ENCODE measurements at regions not wholly inside any gene's neighbourhood (a gene's known extent, or its start where the extent isn't known, plus 50 kb on each side); places are given as distances from the start of the nearest gene placed in this dataset.
"Not testable (repeated sequence)": the region's sequence is repeated elsewhere in the genome, so short reads cannot be mapped to it uniquely, and the experiment has no call there.

DNA sequence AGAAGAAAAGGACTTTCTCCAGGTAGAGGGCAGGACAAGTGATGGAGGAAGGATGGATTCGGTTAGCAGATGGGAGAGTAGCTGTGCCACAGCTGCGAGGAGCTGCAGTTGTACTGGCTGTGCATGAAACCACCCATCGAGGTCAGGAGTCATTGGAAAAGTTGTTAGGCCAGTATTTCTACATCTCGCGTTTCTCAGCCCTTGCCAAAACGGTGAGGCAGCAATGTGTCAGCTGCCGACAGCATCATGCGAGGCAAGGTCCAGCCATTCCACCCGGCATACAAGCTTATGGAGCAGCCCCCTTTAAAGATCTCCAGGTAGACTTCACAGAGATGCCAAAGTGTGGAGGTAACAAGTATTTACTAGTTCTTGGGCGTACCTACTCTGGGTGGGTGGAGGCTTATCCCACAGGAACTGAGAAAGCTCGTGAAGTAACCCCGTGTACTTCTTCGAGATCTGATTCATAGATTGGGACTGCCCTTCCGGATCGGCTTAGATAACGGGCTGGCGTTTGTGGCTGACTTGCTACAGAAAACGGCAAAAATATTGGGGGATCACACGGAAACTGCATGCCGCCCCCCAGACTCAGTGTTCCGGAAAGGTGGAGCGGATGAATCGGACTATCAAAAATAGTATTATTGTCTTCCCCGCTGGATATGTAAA lies 105.0 kb upstream of the HMX1 start:
- not testable (repeated sequence) for DNase-seq (ENCODE audit: low read depth)

DNA sequence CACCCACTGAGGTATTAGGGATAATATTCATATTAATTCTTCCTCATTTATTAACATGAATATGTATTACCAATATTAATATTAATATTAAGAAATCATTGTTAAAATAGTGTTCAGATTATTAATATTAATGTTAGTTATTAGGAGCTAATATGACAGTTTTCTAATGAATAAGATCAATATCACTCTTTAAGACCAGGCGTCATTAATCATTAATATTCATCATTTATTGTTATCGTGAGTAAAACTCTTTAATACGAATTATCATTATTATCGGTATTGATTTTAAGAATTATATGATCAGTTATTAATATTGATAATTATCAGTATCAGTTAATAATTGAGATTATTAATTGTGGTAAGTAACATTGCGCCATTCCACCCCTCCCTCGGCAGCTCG lies 101.0 kb upstream of the HMX1 start:
- DNase-seq (ENCODE audit: low read depth) = not testable (repeated sequence)

DNA sequence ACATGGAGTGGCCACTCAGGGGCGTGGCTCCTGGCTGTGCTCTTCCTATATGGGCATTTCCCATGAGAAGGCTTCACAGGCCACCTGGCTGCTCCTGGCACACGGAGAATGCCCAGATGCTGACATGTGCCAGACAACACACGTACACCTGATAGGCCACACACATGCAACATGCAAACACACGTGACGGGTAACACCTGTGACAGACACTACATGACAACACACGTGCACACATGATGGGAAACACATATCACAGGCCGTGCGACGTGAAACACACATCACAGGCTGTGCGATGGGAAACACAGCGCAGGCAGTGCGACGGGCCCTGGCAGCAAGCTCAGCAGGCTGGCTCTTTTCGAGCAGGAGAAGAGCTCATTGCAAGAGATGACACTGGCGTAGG lies 94.3 kb upstream of the HMX1 start:
- DNase-seq (ENCODE audit: low read depth) = not testable (repeated sequence)

DNA sequence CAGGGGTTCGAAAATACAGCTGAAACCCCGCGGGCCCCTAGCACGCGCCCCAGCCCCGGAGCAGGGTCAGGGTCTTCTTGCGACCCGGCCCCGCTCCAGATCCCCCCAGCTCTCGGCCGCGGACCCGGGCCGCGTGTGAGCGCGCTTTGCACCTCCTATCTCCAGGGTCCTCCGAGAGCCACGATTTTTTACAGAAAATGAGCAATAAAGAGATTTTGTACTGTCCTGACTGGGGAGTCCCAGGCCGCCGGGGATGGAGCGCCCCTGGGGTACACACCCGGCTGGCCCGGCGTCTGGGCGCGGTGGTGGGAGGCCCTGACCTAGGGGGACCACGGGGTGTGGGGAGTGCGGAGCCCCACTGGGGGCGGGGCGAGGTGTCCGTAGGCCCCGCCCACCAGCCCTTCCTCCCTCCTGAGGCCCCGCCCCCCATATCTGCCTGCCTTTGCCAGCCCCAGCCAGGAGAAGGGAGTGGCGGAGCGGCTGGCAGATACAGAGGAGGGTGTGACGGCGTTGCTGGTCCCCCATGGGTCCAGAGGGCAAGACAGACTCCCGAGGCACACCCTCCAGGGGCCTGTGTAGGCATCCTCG lies 92.7 kb upstream of the HMX1 start:
- not testable (repeated sequence) for DNase-seq (ENCODE audit: low read depth)

DNA sequence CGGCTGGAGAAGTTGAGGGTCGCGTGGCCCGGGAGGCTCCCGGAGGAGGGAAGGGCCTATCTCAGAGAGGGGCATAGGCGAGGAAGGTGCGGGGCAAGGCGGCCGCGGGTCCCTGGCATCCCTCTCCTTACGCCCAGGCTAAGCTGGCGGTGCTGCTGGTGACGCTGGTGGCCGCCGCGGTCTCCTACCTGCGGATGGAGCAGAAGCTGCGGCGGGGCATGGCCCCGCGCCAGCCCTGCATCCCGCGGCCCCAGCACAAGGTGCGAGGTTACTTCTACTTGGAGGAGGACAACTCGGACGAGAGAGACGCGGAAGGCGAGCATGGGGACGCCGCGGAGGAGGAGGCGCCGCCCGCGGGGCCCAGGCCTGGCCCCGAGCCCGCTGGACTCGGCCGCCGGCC lies 91.9 kb upstream of the HMX1 start:
- DNase-seq (ENCODE audit: low read depth) = not testable (repeated sequence)

DNA sequence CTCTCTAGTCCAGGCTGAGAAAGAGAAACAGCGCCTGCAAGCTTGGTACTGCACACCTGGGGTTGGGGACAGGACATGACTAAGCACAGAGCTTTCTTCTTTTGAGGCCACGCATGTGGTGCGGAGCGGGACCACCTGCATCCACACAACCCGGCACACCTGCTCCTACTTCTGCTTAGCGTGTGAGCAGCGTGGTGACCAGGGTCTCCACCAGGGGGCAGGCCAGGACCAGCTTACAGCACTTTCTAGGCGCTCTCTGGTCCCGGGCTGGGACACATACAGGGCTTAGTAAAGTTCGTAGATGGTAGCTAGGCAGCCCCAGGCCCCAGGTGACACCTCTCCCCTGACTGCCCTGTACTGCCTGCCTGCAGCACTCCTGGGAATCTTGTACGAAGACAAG lies 89.7 kb upstream of the HMX1 start:
- peak; percentile 6 for DNase-seq (ENCODE audit: low read depth)

DNA sequence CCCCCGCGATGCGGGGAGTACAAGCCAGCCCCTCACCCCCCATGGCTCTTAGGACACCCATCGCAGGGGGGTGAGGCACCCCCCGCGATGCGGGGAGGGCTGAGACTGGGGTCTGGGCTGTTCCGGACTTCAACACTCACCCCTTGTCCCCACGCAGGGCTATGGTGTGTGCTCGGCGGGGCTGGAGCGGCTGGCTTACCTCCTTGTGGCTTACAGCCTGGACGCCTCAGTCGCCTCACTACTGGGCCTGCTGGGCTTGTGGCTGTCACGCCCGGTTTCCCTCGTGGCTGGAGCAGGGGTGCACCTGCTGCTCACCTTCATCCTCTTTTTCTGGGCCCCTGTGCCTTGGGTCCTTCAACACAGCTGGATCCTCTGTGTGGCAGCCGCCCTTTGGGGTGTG lies 87.8 kb upstream of the HMX1 start:
- DNase-seq (ENCODE audit: low read depth) = not testable (repeated sequence)

DNA sequence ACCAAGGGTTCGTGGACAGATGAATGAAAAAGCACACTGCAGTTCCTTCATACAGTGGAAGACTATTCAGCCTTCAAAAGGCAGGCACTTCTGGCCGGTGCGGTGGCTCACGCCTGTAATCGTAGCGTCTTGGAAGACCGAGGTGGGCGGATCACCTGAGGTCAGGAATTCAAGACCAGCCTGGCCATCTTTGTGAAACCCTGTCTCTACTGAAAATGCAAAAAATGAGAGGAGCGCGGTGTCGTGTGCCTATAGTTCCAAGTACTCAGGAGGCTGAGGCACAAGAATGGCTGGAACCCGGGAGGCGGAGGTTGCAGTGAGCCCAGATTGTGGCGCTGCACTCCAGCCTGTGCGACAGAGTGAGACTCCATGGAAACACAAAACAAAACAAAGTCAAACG lies 82.4 kb upstream of the HMX1 start:
- not testable (repeated sequence) for DNase-seq (ENCODE audit: low read depth)

DNA sequence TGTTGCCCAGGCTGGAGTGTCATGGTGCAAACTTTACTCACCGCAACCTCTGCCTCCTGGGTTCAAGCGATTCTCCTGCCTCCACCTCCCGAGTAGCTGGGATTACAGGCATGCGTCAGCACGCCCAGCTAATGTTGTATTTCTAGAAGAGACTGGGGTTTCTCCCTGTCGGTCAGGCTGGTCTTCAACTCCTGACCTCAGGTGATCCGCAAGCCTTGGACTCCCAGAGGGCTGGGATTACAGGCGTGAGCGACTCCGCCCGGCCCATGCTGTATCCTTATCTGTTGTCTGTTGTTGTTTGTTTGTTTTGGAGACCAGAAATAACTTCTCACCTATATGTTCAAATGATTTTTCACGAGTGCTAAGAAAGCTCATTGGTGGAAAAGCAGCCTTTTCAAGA lies 81.2 kb upstream of the HMX1 start:
- DNase-seq (ENCODE audit: low read depth) = not testable (repeated sequence)

DNA sequence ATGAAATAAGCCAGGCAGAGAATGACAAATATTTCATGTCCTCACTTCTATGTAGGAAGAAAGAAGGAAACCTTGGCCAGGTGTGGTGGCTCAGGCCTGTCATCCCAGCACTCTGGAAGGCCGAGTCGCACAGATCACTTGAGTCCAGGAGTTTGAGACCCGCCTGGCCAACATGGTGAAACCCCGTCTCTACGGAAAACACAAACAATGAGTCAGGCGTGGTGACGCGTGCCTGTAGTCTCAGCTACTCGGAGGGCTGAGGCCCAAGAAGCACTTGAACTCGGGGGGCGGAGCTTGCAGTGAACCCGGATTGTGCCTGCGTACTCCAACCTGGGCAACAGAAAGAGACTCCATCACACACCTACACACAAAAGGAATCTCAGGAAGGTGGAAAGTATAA lies 80.5 kb upstream of the HMX1 start:
- DNase-seq (ENCODE audit: low read depth) = peak; percentile 1

DNA sequence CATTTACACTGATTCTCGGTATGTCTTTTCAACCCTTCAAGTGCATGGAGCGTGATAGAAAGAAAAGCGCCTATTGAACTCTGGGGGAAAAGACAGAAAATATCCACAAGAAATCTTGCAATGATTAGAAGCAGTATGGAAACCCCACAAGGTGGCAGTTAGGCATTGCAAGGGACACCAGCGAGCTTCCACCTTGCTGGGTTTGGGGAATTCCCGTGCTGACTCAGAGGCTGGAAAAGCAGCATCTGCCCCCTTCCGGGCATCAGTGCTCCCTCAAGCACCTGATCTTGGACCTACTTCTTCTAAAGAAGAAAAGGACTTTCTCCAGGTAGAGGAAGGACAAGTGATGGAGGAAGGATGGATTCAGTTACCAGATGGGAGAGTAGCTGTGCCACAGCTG lies 73.9 kb upstream of the HMX1 start:
- not testable (repeated sequence) for DNase-seq (ENCODE audit: low read depth)

DNA sequence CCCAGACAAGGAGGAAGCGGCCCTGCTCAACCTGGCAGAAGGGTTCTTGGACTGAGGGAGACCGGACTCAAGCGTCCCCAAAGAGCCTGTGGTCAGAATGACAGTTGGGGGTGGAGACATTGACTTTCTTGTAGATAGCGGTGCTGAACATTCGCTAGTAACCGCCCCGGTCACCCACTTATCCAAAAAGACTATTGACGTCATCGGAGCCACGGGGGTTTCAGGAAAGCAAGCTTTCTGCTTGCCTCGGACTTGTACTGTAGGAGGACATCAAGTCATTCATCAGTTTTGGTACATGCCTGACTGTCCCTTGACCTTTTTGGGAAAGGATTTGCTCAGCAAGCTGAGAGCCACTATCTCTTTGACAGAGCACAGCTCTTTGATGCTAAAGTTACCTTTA lies 71.7 kb upstream of the HMX1 start:
- DNase-seq (ENCODE audit: low read depth) = not testable (repeated sequence)

DNA sequence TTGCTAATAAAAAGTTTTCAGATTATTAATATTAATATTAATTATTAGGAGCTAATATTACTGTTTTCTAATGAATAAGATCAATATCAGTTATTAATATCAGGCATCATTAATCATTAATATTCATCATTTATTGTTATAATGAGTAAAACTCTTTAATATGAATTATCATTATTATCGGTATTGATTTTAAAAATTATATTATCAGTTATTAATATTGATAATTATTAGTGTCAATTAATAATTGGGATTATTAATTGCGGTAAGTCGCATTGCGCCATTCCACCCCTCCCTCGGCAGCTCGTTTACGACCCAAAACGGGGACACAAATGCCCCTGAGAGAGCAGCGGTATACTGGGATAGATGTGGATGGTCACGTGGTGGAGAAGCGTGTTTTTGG lies 70.4 kb upstream of the HMX1 start:
- DNase-seq (ENCODE audit: low read depth) = not testable (repeated sequence)

DNA sequence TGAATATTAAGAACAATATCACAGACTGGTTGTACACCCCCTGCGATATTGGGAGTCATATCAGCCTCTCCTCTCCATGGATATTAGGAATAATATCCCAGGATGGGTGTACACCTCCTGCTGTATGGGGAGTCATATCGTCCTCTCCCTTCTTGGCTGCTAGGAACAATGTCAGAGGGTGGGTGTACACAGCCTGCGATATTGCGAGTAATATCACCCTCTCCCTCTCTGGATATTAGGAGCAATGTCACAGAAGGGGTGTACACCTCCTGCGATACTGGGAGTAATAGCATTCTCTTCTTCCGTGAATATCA lies 69.8 kb upstream of the HMX1 start:
- DNase-seq (ENCODE audit: low read depth) = not testable (repeated sequence)

DNA sequence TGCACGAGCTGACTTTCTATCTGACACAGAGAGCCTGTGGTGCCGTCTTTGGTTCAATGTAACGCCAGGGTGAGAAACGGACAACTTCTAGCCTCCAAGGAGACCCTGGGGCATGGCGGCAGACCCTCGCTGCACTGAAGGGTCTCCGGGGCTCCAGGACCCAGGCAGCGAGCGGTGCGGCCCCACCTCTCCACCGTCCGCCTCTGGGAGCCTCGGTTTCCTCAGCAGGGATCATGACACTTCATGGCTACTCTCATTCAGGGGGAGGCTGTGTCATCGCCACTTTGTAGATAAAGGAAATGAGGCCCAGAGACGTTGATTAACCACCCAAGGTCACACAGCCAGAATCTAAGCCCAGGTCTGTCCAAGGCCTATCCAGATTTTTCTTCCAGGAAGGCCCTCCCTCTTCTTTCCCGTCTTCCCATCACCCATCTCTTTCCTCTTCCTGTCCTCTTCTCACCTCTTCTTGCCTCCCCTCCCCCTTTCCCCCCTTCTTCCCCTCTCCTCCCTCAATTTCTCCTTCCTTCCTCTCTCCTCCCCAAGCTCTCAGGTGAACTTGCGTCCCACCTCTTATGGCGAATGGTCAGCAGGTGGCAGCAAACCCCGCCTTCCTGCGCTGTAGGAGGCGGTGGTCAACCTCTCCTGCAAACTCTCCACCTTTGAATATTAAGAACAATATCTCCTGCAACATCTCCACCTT lies 69.3 kb upstream of the HMX1 start:
- DNase-seq (ENCODE audit: low read depth) = no peak

DNA sequence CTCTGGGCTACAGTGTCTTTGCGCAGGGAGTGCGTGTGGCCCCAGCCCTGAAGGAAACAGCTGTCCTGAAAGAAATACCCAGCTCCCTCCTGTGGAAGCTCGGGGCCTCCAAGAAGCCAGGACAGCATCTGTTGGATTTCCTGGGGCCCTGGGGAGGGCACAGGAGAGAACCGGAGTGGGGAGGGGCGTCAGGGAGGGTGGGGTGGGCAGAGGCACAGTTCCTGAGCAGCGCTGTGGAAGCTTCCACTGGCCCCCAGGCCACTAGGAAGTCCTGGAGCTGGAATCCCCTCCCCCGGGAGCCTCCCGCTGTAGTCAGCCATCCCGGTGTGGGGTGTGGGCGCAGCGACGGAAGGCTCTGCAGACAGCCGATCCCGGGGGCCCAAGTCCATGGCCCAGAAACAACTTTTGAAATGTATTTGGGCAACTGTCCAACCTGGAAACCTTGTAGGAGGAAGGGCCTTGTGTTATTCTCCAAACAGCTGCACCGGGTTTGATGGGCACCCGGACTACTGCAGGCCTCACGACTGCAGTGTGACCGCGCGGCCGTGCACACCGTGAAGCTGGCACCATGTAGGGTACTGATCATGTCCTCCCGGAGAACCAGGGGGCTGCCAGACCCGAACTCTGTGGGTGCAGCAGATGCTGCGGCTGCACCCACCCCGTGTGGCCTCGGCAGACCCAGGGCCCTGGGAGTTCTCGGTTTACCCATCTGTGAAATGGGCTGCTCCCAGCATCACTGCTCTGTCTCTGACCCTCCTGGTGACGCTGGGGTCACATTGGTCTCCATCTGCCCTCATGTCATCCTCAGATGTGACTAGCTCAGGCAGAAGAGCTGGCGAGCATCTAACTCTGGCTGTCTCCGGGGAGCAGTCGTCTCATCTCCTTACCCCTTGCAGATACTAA lies 68.5 kb upstream of the HMX1 start:
- DNase-seq (ENCODE audit: low read depth) = no peak

DNA sequence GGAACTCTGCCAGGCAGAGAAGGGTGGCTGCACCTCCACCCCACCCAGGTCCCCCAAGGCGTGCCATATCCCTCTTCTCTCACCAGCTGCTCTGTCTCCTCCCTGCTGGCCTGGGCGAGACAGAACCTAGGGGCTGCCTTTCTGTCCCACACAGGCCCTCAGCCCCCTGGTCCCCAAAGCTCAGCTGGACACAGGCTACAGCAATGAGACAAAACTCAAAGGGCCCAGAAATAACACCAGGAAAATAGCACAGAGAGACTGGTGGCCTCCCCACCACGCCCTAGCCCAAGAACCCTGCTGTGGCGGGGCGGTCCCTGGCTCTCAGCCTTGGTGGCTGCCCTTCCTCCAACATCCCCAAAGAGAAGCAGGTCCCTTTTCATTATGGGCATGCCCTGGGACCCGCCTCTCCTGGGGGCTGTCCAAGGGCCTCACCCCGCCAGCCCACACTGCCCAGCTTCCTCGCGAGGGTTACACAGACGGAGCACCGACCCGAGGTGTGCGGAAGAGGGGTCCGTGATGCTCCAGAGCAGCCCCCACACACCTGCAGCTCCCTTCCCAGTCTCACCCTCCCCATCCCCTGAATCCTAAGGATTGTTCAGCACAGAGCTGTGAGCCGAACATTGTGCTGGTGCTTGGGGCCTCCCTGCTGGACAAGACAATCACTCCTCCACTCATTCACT lies 67.7 kb upstream of the HMX1 start:
- no peak for DNase-seq (ENCODE audit: low read depth)

DNA sequence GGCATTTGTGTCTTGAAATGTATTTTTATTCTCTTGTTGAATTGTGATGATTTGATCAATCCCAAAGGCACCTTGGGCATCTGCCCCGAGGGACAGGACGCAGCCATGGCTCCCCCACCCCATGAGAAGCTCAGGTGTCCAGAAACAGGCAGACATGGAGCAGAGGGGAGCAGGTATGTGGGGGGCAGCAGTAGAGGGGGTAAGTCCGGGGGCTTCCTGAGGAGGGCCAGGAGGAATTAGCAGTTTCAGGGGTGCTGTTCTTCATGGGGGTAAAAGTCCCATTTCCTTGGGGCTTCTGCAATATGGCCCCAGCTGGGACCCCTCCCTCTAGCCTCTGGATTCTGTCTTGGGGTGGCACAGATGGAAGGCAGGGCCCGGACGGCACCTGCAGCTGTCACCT lies 67.0 kb upstream of the HMX1 start:
- no peak for DNase-seq (ENCODE audit: low read depth)

DNA sequence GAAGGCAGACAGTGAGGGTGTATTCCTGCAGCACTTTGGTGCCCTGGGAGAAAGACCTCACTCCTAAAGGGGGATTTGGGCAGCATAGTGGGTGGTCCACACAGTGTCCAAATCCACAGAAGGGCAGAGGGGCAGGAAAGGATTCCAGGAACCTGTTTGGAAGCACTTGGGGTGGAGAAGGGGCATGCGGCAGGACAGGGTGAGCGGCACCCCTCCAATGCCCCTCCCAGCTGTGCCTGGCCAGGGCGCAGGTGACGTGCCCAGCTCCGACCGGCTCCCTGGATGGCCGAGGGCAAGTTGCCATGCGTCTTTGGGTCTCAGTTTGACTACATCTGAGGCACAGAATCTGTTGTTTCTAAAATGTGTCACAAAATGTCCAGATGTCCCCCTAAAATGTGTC lies 66.5 kb upstream of the HMX1 start:
- DNase-seq (ENCODE audit: low read depth) = no peak

DNA sequence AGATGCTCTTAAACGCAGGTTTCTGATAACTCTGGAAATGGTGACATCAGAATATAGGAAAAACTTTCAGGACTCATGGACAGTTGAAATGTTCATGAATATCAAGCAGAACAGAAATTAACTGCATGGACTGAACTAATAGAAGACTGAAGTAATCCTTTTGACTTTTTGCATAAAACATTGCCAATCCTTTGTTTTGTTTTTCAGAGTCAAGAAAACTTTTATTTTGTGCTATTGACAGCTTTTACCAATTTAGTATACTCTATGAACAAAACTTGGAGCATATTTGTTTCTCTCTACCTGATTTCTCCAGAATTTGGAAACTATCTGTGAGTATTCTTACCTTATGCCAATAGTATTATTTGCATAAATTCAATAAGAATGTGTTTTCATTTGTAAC lies 61.2 kb upstream of the HMX1 start:
- no peak for DNase-seq (ENCODE audit: low read depth)

DNA sequence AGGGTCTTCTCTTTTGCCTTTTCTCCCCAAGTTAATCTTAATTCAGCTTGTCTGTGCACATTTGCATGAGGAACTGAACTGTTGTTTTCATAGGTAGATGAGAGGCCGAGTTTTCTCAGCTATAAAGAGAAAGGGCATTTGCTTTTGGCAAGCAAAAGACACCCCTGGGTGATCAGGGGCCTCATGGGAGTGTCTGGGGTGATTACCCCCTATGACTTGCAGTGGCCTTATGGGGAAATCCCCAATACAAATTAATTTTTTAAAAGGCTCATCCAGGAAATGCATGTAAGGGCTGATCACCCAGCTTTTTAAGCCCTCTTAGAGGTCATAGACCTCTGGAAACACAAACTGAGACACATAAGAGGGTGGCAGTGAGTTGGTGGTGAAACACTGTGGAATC lies 56.4 kb upstream of the HMX1 start:
- DNase-seq (ENCODE audit: low read depth) = no peak

DNA sequence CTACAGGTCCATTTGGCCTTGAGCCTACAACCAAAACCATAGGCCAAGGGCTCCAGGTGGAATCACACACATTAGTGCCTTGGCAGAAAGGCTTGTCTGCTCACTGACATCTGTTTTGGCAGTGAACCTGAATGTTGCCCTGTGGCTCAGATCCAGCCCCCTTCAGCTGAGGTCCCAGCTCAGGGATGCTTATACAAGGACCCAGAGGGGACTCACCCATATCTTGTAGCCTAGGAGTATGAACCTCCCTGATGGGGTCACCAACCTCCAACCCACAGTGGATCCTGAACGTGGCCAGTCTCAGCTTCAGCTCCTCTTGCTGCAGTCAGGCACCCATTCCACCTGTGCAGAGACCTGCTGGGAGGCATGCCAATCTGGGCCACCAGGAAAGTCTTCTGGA lies 50.8 kb upstream of the HMX1 start:
- no peak for DNase-seq (ENCODE audit: low read depth)

Measured in RPMI7951 (cell line).